ENCODE measurements at regions not wholly inside any gene's neighbourhood (a gene's known extent, or its start where the extent isn't known, plus 50 kb on each side); places are given as distances from the start of the nearest gene placed in this dataset.

DNA sequence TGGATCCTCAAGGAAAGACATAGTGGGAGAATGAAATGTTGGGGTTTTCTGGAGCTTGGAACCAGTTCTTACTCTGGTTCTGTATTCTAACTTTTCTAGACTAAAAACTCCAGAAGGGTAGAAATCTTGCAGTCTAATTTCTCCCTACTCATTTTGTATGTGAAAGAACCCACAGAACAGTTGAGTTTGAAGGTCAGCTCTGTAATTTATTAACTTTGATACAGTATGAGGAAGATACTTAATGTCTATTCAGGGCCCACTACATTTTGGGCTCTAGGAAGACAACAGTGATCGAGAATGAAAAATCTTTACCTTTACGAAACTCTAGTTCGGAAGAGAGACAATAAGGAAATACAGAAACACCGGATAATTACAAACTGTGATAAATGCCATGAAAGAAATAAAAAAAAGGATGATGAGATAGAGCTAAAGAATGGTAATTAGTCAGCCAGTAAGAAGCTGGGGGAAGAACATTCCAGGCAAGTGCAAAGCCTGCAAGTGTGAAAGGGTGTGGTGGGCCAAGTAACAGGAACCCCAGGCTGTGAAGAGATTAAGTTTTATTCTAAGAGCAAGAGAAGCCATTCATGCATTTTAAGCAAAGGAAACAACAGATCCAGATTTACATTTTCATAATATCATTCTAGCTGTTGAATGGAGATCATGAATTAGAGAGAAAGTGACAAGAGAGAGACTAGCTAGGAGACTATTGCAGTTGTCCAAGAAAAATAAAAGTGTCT is 159.9 kb upstream of the HMCN1 start:
- no peak for DNase-seq

DNA sequence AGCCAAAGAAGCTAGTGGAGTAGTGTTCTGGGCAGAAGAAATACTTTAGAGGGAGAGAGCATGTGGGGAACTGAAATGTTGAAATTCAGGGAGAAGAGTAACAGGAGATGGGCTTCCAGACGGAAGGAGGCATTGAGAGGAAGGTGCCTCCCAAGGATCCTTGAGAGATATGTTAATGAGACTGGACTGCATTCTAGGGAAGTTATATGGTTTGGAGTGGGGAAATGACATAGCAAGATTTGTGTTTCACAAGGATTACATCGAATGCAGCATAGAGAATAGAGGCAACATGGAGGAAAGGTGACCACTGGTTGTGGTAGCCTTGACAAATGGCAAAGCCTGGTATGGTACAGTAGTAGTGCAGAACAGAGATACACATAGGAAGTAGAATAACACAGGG is 160.5 kb upstream of the HMCN1 start:
- no peak for DNase-seq

DNA sequence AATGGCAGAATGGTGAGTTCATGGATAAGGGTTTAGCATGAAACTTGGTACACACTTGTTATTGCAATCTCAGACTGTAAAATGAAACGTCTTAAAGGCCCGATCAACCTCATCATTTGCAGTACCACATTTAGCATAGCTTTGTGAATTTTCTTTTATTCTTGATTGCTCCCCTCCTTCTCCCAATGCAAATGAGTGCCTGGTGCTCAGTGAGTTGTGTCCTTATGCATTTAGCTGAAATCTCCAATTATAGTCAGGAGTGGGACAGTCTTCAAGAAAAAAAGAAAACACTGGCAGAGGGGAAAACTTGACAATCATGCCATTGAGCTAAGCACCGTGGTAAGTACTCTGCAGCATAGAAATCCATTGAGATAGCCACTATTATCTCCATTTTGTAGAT is 161.0 kb upstream of the HMCN1 start:
- DNase-seq = no peak

DNA sequence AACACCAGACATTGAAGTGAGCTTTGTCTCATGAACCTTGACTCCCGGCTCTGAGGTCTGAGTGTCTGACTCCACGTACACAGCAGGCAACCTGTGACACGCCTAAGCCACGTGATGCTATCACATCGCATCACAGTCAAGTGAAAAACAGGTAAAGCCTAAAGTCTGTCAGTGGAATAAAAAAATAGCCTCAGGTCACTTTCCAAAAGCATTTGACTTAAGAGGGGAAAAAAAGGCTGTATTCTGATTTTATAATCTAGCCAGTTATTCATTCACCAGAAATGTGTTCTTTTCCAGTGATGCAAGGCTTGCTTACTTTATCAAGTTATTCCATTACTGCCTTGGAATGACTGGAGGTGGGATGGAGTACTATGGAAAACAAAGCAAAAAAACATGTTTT is 163.2 kb upstream of the HMCN1 start:
- DNase-seq = no peak

DNA sequence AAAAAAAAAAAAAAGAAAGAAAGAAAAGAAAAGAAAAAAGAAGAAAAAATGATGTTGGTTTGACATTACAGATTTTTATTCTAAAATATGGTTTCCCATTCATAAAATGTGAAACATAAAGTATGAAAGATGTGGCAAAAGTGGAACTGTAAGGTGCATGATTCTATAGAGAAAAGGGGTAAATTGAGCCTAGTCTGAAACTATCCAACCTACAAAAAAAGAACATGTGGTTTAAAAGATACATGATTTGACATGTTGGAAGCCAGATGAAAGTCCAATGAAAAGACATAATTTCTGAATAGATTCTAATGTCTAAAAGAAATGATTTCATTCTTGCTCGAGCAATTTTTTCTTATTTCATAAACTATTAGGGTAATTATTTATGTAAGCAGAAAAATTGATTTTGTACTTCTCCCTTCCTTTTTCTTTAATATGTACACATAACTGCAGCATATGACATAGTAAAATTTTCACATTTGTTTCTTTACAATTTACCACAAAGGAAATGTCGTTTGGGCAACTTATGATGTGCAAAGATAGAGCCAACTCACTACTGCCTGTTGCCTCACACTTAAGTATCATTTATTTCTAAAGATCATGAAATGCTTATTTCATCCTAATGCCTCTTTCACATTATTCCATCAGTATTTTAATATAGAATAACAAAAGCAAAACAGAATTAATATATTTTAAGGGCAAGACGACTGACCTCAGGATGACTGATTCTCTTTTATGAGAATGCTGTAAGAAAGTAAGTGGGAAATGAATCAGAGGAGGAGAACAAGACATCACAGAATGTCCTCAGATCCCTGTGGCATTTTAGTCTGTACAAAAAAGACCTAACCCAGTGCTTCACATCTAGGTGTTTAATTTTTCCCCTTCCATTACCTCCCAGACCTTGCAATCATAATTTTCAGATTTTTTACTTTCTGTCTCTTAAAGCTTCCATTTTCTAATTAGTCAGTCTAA is 165.8 kb upstream of the HMCN1 start:
- no peak for DNase-seq

DNA sequence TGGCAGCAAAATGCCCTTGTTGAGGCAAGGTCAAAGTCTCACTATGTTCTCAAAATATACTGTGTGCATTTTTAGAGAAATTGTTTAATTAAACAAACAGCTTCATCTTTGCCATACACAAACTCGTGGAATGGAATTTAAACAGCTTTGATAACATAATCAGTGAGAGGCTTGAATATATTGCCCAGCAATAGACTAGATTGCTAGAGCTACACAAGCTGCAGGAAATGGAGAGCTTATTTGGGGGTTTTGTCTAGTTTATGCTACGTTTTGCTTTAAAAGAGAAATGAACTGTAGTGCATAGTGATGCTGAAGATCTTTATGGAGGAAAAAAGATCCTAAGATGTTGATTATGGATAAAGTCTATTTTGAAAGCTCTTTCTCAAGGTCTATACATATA is 166.8 kb upstream of the HMCN1 start:
- no peak for DNase-seq

DNA sequence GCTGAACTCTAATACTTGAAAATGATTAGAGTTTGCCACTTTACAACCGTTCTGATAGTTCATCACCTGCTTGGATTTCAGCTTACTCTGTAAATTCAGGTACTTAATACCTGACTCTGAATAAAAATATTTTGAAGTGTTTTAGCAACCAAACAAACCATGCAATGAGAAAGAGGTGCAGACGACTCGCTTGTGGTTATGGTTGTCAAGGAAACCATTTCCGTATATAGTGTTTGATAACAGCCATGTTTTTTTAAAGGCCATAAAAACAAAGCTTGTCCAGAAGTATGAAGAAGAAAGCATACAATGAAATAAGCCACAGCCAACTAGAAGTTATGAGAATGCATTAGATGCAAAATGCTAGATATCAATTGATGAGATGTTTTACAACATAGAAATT is 167.2 kb upstream of the HMCN1 start:
- no peak for DNase-seq

DNA sequence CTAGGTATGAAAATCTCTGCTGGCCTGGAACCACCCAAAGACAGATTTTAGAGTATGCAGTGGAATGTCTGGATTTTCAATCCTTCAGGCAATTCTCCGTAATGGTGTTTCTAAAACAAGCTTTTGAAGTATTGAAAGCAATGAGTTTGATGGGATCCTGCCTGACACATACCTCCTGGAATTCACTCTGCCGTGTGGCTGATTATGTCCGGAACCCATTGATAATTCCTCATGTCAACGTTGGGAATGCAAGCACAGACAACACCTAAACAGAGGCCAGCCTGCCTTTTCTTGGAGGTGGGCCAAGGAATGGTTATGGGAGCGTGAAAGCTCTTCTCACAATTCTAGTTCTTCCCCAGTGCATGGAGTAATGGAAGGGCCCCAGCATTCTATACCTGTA is 168.9 kb upstream of the HMCN1 start:
- DNase-seq = no peak

DNA sequence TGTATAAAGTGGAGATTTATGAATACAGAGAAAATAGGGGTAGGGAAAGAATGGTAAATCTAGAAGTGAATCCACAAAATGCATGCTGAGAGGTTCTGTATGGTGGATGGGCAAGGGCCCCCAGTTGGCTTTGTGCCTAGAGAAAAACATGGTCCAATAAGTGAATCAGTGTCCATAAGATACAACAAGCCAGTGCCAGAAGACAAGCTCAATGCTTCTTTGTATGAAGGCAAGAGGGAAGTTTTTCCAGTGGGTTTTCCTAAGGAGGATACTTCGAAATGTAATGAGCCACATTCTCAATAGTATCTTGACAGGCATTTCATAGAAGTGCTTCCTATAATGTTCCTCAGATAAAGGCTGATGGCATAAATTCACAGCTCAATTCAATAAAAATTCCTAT is 169.4 kb upstream of the HMCN1 start:
- no peak for DNase-seq

DNA sequence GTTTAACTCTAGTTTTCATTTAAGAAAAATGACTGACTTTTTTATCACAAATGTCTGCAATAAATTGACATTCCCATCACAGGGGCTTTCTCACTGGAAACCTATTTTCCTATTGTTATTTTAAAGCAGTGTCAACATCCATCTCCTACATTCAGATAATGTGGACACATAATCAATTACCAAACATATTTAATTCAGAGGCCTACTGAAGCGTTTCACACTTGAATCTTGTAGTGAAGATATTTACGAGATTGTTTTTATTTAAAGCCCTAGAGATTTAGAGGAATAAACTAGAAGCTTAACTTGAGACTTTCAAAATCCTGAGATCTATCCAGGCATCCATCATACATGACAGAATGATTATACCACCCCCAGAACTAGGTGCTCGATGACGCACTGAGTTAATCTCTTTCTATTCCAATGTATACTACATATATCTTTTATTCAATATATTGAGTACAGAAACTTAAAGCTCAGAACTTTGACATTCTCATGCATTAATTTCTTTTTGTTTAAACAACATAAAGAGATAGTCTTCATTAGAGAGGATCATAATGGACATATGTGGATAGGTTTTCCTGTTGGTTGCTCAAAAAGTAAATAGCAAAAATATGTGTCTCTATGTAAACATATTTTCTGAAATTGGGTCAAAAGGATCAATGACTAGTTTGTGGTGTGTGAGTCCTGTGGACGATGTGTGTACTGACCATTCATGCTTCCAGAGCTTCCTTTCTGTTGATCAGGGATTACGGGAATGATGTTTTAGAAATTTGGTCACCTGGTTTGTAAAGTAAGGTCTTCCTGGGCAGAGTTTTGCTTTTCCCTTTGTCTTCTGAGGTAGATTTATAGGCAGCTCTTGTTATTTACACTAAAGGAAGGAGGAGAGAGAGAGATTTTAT is 171.5 kb upstream of the HMCN1 start:
- no peak for DNase-seq

DNA sequence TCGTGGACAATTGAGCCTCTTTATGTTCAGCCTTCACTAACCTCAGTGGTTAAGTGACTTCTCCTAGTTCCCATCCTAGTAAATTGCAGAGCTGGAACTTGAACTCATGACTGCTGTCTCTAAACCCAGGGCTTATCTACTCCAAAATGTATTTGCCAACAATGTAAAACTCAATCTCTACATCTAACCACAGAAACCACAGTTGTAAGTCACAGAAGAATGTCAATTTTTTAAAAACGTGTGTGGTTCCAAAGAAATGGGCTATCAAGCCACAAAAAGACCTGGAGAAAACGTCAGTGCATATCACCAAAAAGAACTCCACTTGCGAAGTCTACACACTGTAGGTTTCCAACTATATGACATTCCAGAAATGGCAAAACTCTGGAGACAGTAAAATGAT is 172.6 kb upstream of the HMCN1 start:
- DNase-seq = no peak

DNA sequence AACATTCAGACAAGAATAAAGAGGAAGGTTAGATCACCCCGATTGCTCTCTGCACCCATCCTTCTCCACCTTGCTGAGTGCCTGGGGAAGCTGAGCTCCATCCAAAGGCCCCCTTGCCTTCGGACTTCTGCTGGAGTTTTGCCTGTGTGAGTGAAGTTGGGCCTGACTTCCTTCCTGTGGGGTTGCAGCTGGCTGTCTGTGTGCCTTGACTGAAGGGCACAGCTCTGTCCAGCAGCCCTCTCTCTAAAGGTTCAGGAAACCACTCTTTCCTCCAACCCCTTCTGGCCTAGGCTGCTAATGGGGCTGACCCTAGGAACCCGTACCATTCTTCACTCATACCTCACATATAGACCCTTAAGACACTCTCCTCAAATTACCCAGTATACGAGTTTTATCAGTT is 173.4 kb upstream of the HMCN1 start:
- no peak for DNase-seq

DNA sequence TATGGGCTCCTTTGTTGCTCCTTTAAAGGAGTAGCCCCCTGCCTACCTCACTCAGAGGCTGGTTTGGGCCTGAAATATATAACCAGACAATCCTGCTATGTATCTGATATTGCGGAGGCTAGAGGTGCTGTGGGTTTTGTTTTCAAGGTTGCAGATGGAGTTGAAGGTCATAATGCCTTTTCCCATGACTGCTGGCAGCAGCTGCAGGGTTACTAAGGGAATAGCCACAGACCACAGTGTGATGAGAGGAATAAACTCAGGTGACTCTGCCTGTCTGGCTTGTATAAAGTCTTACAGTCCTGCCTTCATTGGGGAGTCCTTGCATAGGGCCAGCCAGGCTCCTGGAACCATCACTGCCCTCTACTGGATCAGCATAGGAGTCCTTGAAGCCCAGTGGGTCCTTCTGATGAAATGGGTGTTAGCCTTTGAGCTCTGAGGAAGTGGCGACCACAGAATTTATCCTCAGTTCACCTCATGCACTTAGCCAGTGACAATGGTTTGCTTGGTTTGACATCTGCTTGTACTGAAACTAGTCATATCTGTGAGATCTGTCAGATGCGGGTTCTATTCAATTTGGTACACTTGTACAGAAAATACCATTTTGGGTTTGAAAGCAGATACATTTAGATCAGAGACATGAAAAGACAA is 174.4 kb upstream of the HMCN1 start:
- DNase-seq = peak; percentile 24

DNA sequence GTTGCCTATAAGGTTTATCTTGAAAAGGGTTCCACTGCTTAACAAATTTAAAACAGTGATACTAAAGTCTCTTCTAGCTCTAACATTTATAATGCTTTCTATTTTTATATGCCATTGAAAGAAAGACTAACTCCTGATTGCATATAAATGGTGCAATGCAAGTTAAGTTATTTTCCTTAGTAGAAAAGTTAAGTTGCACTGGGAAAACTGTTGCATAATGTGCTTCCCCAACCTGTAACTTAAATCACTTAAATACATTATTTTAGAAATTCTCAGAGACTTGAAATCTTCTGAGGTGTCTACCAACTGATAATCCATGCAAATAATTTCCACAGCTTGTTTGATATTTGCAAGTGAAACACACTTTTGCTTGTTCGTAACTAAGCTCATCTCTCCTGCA is 175.0 kb upstream of the HMCN1 start:
- no peak for DNase-seq

DNA sequence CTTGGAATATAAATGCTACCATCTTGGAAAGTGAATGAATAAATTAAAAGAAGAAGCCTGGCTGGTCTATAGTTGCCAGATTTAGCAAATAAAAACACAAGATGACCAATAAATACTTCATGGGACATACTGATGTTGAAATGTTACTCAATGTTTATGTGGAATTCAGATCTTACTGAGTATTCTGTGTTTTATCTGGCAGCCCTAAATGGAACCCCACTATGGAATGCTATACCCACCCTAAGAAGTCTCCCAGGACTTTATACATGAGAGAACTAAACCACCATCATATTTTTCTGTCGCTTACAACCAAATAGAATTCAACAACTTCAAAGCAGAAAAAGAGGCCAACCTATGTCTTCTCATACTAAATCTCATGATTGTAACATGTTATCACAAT is 177.6 kb upstream of the HMCN1 start:
- DNase-seq = no peak

DNA sequence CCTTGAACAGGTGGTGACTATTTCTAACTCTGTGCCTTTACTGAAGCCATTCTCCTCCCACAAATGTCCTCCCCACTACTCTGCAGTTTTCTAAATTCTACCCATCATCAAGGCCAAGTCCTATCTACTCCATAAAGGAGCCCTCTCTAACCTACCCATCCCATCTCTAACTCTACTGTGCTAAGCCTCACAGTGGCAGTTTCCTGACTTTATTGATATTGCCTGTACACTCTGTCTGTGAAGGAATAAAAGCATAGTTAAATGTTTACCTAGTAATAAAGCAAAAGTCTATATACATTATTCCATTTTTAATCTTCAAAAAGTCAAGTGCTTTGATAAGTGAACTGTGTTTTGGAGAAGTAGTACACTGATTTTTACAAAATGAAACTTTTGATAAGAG is 178.4 kb upstream of the HMCN1 start:
- no peak for DNase-seq

DNA sequence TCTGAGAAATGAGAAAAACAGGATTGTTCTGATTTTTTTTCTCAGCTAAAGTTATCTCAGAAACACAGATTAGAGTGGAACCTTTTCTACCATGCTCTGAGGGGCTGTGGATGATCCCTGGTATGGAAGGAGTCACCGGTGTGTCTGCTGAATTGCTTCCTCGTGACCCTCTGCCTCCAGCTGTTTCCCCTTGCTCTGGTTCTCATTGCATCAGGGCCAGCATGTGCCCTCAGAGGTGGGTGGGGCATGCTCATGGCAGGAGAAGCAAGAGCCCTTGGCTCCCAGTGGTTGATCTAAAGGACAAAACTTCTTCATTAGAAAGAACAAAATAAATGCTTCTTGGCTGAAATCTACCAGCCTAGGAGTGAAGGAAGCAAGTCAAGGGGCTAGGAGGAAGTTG is 183.2 kb upstream of the HMCN1 start:
- no peak for DNase-seq

DNA sequence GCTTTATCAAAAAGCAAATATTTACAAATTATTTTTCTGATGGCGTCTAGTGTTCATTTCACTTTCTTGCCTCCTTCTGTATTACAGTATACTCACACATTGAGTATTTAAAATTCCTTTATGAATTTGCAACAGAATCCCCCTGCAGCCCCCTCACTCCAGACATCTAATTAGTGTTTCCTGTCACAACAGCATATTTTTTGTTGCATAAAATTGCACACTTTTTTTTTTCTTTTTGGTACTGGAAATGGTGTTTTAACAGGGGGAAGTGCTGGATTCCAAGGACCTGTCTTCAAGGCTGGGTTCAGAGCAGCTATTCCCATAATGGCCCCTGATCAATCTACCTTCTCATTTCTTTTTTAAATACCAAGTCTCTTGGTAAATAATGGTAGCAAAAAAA is 184.3 kb upstream of the HMCN1 start:
- DNase-seq = no peak

DNA sequence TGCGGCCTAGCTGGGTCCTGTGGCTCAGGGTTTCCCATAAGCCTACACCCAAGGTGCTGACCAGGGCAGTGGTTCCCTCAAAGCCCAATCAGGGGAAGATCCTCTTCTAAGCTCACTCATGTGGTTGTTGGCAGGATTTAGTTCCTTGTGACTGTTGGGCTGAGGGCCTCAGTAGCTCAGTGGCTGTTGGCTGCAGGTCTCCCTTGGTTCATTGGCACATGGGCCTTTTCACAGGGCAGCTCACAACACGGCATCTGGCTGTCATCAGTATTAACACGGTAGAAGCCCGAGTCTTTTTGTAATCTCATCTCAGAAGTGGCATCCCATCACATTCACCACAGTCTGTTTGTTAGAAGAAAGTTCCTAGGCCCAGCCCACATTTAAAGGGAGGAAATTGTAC is 188.2 kb upstream of the HMCN1 start:
- no peak for DNase-seq

DNA sequence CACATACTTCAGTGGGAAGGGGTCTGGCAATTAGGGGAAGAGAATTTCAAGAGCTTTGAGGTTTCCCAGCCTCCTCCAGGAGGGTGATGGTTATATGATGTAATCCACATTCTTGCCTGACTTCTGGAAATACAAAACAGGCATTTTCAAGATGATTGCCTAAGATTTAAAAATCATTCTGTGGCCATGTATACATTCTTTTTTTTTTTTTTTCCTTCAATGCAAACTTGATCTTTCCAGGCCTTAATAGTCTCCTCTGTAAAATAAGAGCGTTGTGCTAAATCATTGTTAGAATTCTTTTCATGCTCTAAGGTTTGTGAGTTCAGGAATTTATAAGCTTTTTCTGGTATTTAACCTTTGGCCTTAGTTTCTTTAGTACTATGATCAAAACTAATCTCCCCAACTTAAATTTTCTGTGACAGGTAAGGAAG is 192.3 kb upstream of the HMCN1 start:
- DNase-seq = no peak

DNA sequence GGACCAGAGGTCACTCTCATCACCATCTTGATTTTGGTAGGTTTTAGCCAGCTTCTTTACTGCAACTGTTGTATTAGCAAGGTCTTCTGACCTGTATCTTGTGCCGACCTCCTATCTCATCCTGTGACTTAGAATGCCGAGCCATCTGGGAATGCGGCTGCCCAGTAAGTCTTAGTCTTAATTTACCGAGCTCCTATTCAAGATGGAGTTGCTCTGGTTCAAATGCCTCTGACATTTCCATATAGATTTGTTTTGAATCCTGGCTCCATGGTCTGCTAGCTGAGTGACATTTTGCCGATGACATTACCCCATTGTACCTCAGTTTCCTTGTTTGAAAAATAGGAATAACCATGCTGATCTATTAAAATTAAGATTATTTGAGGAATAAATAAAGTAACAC is 193.9 kb upstream of the HMCN1 start:
- DNase-seq = no peak

DNA sequence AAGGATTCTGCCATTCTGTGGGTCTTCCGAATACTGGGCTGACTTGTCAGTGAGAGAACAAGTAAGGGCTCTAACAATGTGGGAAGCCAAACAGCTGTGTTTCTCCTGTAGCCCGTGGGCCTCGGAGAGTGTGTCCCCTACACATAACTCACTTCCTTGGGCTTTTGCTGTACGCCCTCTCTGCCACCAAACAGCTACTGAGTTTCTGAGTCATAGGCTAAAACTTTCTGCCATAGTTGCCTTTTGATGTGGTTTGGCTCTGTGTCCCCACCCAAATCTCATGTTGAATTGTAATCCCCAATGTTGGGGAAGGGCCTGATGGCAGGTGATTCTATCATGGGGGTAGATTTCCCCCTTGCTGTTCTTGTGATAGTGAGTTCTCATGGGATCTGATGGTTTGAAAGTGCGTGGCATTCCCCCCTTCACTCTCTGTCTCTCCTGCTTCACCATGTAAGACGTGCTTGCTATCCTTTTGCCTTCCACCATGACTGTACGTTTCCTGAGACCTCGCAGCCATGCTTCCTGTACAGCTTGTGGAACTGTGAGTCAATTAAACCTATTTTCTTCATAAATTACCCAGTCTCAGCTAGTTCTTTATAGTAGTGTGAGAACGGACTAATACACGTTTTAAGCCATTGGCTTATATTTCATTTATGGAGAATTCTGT is 194.8 kb upstream of the HMCN1 start:
- DNase-seq = no peak

Data from femur (tissue), 1 donor.